ENCODE measurements at regions not wholly inside any gene's neighbourhood (a gene's known extent, or its start where the extent isn't known, plus 50 kb on each side); places are given as distances from the start of the nearest gene placed in this dataset.

- TF ChIP-seq POLR2A (IDR thresholded peaks at IDR 0.05) (no peak), EP300 (IDR thresholded peaks at IDR 0.05) (no peak)
Observed at GRCh38 chr13:71018995-71019394, 848.0 kb downstream of the DACH1 start.

All from tibial nerve (tissue), 3 donors.